SK-N-SH treated with all-trans-retinoic acid at 6 μM for 48 hours (cell line): ENCODE measurements at regions not wholly inside any gene's neighbourhood (a gene's known extent, or its start where the extent isn't known, plus 50 kb on each side); places are given as distances from the start of the nearest gene placed in this dataset.

Experiments used
- CSDC2 ChIP-seq: fragments of 250-450 bp; sonication (Bioruptor Pico); IDR thresholded peaks from 2 replicates; pipeline ENCODE4 v1.5.0; 2020; ENCODE audit warnings: mild to moderate bottlenecking, moderate library complexity
- CSRNP3 ChIP-seq: fragments of 250-450 bp; sonication (Bioruptor Pico); IDR thresholded peaks from 2 replicates; pipeline ENCODE4 v1.5.1; 2021; ENCODE audit warnings: mild to moderate bottlenecking, moderate library complexity
- ISL1 ChIP-seq: fragments of 250-450 bp; sonication (Bioruptor Pico); IDR thresholded peaks from 2 replicates; pipeline ENCODE4 v2.1.2; 2022; ENCODE audit warnings: mild to moderate bottlenecking, moderate library complexity
- TOX ChIP-seq: fragments of 250-450 bp; sonication (Bioruptor Pico); IDR thresholded peaks from 2 replicates; pipeline ENCODE4 v1.8.0; 2021; ENCODE audit warnings: mild to moderate bottlenecking, moderate library complexity, borderline replicate concordance

DNA sequence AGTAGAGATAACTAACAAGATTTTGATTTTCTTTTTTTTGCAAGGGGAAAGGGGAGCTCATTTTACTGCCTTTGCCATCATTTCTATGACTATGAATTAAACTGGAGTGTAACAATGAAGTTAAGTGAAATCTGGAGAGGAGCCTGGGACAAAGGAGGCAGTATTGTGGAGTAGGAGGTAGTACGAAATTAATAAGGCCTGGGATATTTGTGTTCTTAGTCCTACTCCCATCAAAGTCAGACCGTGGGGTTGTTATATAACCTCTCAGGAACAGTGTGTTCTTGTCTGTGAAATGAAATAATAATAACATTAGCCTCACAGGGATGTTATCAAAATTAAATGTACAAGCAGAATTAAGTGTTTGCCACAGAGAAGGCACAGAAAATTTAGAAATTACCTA lies 204.3 kb upstream of the EMCN start:
- TF ChIP-seq TOX (CRISPR knock-in tag) (no peak), CSDC2 (no peak), CSRNP3 (CRISPR knock-in tag) (no peak), ISL1 (CRISPR knock-in tag) (no peak)
